Large intestine (tissue), 3 donors: ENCODE measurements at regions not wholly inside any gene's neighbourhood (a gene's known extent, or its start where the extent isn't known, plus 50 kb on each side); places are given as distances from the start of the nearest gene placed in this dataset.

Source experiments
- DNase-seq, 2 donors: peaks; one replicate each; pipeline versions ENCODE4 v3.0.0 to v3.0.0-alpha.2; 2013
- H3K27ac ChIP-seq: one replicate; pipeline ENCODE4 v1.5.1; 2013; ENCODE audit warnings: low read length
- H3K27me3 ChIP-seq: 2 replicates; pipeline ENCODE4 v1.6.1; 2013; ENCODE audit warnings: low read length; ENCODE audit not compliant: control insufficient read depth, insufficient read depth
- H3K36me3 ChIP-seq: 2 replicates; pipeline ENCODE4 v1.6.1; 2013; ENCODE audit warnings: low read length; ENCODE audit not compliant: control insufficient read depth, insufficient read depth
- H3K4me1 ChIP-seq: one replicate; pipeline ENCODE4 v1.6.1; 2013; ENCODE audit warnings: low read length; ENCODE audit not compliant: control insufficient read depth, insufficient read depth
- H3K4me3 ChIP-seq: one replicate; pipeline ENCODE4 v1.5.1; 2013; ENCODE audit warnings: low read length
- H3K9me3 ChIP-seq: one replicate; pipeline ENCODE4 v1.6.1; 2013; ENCODE audit warnings: mild to moderate bottlenecking, low read depth, low read length, moderate library complexity; ENCODE audit not compliant: control insufficient read depth
- WGBS: methylation state at CpG from one replicate; pipeline ENCODE4 v1.1.5; 2013; ENCODE audit warnings: low lambda C conversion rate; ENCODE audit not compliant: insufficient coverage; 5-methylcytosine and 5-hydroxymethylcytosine counted together

- Histone ChIP-seq H3K9me3 (no peaks in the 10 kb centered on the region), H3K27me3 (no peaks in the 10 kb centered on the region), H3K4me3 (no peak overlapping the region), H3K36me3 (no peaks in the 10 kb centered on the region), H3K4me1 (peaks cover 6% of the 10 kb centered on the region), H3K27ac (no peak overlapping the region)
- WGBS, result 94% methylated on average over 2 of the region's 6 CpGs
- DNase-seq, result no peak
Measured at GRCh38 chr12:63090716-63091115, 60.3 kb downstream of the AVPR1A start.

- Histone ChIP-seq H3K27ac (no peak overlapping the region), H3K4me1 (peaks cover 21% of the 10 kb centered on the region), H3K27me3 (no peaks in the 10 kb centered on the region), H3K9me3 (no peaks in the 10 kb centered on the region), H3K36me3 (no peaks in the 10 kb centered on the region), H3K4me3 (no peak overlapping the region)
- WGBS, result 100% methylated on average over 1 of the region's 7 CpGs
- DNase-seq, result no peak
Measured at GRCh38 chr12:63086149-63086915, 64.7 kb downstream of the AVPR1A start.

- H3K27ac ChIP-seq, result no peak overlapping the region
- H3K4me3 ChIP-seq, result no peak overlapping the region
- H3K9me3 ChIP-seq, result no peaks in the 10 kb centered on the region
- H3K27me3 ChIP-seq, result no peaks in the 10 kb centered on the region
- H3K36me3 ChIP-seq, result no peaks in the 10 kb centered on the region
- DNase-seq, result no peak
- WGBS, result 62% methylated on average over 3 of the region's 4 CpGs
- H3K4me1 ChIP-seq, result peaks cover 24% of the 10 kb centered on the region
Measured at GRCh38 chr12:63085120-63085519, 65.9 kb downstream of the AVPR1A start.

GRCh38 chr12:63084501-63084900, 66.5 kb downstream of the AVPR1A start:
- Histone ChIP-seq H3K27ac (peak overlapping the region; percentile 75), H3K36me3 (no peaks in the 10 kb centered on the region), H3K4me1 (peaks cover 30% of the 10 kb centered on the region), H3K27me3 (no peaks in the 10 kb centered on the region), H3K9me3 (no peaks in the 10 kb centered on the region), H3K4me3 (no peak overlapping the region)
- peak; percentile 75 to 88 for DNase-seq
- WGBS, result 0% methylated on average over 1 of the region's 1 CpG

GRCh38 chr12:63083046-63083445, 68.0 kb downstream of the AVPR1A start:
- no CpG with 5 or more reads among the region's 2 CpGs for WGBS
- peak overlapping the region; percentile 75 for H3K27ac ChIP-seq
- H3K4me3 ChIP-seq, result no peak overlapping the region
- H3K9me3 ChIP-seq, result no peaks in the 10 kb centered on the region
- no peaks in the 10 kb centered on the region for H3K36me3 ChIP-seq
- H3K27me3 ChIP-seq, result no peaks in the 10 kb centered on the region
- peaks cover 32% of the 10 kb centered on the region for H3K4me1 ChIP-seq
- peak; percentile 73 to 94 for DNase-seq

GRCh38 chr12:63079791-63080502, 71.1 kb downstream of the AVPR1A start:
- no peak overlapping the region for H3K27ac ChIP-seq
- H3K9me3 ChIP-seq, result no peaks in the 10 kb centered on the region
- peak in 1 of 2 donors; percentile 65 for DNase-seq
- no CpG with 5 or more reads among the region's 2 CpGs for WGBS
- H3K27me3 ChIP-seq, result no peaks in the 10 kb centered on the region
- H3K4me1 ChIP-seq, result peaks cover 46% of the 10 kb centered on the region
- H3K36me3 ChIP-seq, result no peaks in the 10 kb centered on the region
- no peak overlapping the region for H3K4me3 ChIP-seq

- H3K27ac ChIP-seq, result no peak overlapping the region
- no peaks in the 10 kb centered on the region for H3K9me3 ChIP-seq
- peaks cover 43% of the 10 kb centered on the region for H3K4me1 ChIP-seq
- no peak for DNase-seq
- no peaks in the 10 kb centered on the region for H3K36me3 ChIP-seq
- no peak overlapping the region for H3K4me3 ChIP-seq
- no peaks in the 10 kb centered on the region for H3K27me3 ChIP-seq
- WGBS, result no CpG with 5 or more reads among the region's 2 CpGs
Measured at GRCh38 chr12:63078906-63079305, 72.1 kb downstream of the AVPR1A start.

- peaks cover 39% of the 10 kb centered on the region for H3K4me1 ChIP-seq
- H3K4me3 ChIP-seq, result no peak overlapping the region
- no peaks in the 10 kb centered on the region for H3K27me3 ChIP-seq
- 6% methylated on average over 2 of the region's 3 CpGs for WGBS
- H3K27ac ChIP-seq, result peak overlapping the region; percentile 77
- DNase-seq, result peak; percentile 78 to 94
- H3K9me3 ChIP-seq, result no peaks in the 10 kb centered on the region
- no peaks in the 10 kb centered on the region for H3K36me3 ChIP-seq
Measured at GRCh38 chr12:63075376-63076060, 75.5 kb downstream of the AVPR1A start.

- Histone ChIP-seq H3K9me3 (no peaks in the 10 kb centered on the region), H3K4me3 (no peak overlapping the region), H3K27ac (no peak overlapping the region), H3K36me3 (no peaks in the 10 kb centered on the region), H3K4me1 (peaks cover 17% of the 10 kb centered on the region), H3K27me3 (no peaks in the 10 kb centered on the region)
- DNase-seq, result no peak
- WGBS, result 100% methylated on average over 1 of the region's 3 CpGs
Measured at GRCh38 chr12:63070709-63071108, 80.3 kb downstream of the AVPR1A start.

GRCh38 chr12:63069860-63070617, 81.0 kb downstream of the AVPR1A start:
- no peaks in the 10 kb centered on the region for H3K36me3 ChIP-seq
- no peak for DNase-seq
- peaks cover 11% of the 10 kb centered on the region for H3K4me1 ChIP-seq
- H3K27ac ChIP-seq, result no peak overlapping the region
- H3K9me3 ChIP-seq, result no peaks in the 10 kb centered on the region
- no peaks in the 10 kb centered on the region for H3K27me3 ChIP-seq
- no CpG with 5 or more reads among the region's 3 CpGs for WGBS
- H3K4me3 ChIP-seq, result no peak overlapping the region
